ENCODE measurements at regions not wholly inside any gene's neighbourhood (a gene's known extent, or its start where the extent isn't known, plus 50 kb on each side); places are given as distances from the start of the nearest gene placed in this dataset.

DNA sequence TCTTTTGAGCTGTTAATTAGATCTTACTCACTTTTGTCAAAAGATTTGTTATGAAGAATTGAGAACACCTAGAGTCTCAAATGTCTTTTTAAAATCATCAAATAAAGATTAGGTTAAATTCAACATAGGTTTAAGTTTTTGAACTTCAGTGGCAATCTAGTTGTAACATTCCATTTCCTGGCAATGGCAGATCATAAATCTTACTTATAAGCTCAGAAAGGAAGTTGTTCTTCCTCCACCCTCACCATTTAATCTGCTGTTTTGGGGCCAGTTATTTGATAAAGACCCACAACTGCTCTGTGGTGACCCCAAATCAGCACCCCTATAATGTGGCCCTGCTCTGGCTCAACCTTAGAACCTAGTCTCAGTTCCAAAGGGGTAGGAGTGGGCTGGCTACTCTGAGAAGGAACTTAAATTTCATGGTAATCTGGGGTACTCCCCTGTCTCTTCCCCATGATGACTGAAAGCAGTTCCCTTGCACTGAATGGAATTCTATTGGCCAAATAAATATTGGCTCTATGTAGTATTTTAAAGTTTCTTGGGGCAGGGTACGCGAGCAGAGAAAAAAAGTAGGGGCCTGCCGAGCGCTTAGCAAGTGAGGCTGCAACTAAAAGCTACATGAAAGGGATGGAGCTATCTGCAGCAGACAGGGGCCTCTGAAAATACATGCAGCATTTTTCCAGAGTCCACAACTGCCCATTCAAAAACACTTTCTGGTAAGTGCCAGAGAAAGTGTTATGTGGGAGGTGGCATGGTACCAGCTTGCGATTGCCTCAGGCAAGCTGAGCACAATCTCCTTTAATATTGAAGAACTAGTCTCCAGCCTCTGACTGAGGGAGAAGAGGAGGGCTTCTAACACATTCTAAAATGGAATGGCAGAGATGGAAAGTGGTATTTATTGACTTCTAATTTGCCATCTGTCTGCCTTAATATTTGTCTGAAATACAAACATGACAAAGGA is 103.6 kb upstream of the RASGRP1 start:
- TF ChIP-seq, protein P1, sequence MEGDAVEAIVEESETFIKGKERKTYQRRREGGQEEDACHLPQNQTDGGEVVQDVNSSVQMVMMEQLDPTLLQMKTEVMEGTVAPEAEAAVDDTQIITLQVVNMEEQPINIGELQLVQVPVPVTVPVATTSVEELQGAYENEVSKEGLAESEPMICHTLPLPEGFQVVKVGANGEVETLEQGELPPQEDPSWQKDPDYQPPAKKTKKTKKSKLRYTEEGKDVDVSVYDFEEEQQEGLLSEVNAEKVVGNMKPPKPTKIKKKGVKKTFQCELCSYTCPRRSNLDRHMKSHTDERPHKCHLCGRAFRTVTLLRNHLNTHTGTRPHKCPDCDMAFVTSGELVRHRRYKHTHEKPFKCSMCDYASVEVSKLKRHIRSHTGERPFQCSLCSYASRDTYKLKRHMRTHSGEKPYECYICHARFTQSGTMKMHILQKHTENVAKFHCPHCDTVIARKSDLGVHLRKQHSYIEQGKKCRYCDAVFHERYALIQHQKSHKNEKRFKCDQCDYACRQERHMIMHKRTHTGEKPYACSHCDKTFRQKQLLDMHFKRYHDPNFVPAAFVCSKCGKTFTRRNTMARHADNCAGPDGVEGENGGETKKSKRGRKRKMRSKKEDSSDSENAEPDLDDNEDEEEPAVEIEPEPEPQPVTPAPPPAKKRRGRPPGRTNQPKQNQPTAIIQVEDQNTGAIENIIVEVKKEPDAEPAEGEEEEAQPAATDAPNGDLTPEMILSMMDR (IDR thresholded peaks at IDR 0.05), result no peak
- no peak for TF ChIP-seq POLR2A (IDR thresholded peaks at IDR 0.05)

All from vagina (tissue), 2 donors.